ENCODE measurements at regions not wholly inside any gene's neighbourhood (a gene's known extent, or its start where the extent isn't known, plus 50 kb on each side); places are given as distances from the start of the nearest gene placed in this dataset.

GRCh38 chr13:30846311-30846710 is 59.8 kb upstream of the MEDAG start:
- DNase-seq (ENCODE audit: low spot score, unreplicated experiment): no peak
- Mint-ChIP-seq H3K4me3 (ENCODE audit: low read depth) (no peak overlapping the region), H3K9me3 (ENCODE audit: low read depth) (no peaks in the 10 kb centered on the region), H3K36me3 (ENCODE audit: insufficient read depth) (no peaks in the 10 kb centered on the region), H3K4me1 (ENCODE audit: low read depth) (peaks cover 1% of the 10 kb centered on the region), H3K27ac (no peak overlapping the region), H3K27me3 (peaks cover 6% of the 10 kb centered on the region)
- TF ChIP-seq CTCF (IDR thresholded peaks at IDR 0.05; ENCODE audit: unreplicated experiment): no peak

GRCh38 chr13:30846866-30847265 is 59.2 kb upstream of the MEDAG start:
- no peak for TF ChIP-seq CTCF (IDR thresholded peaks at IDR 0.05; ENCODE audit: unreplicated experiment)
- no peaks in the 10 kb centered on the region for H3K36me3 Mint-ChIP-seq (ENCODE audit: insufficient read depth)
- peaks cover 6% of the 10 kb centered on the region for H3K27me3 Mint-ChIP-seq
- peaks cover 1% of the 10 kb centered on the region for H3K4me1 Mint-ChIP-seq (ENCODE audit: low read depth)
- H3K4me3 Mint-ChIP-seq (ENCODE audit: low read depth): no peak overlapping the region
- H3K9me3 Mint-ChIP-seq (ENCODE audit: low read depth): no peaks in the 10 kb centered on the region
- H3K27ac Mint-ChIP-seq: no peak overlapping the region
- DNase-seq (ENCODE audit: low spot score, unreplicated experiment): no peak

GRCh38 chr13:30847650-30848307 is 58.3 kb upstream of the MEDAG start:
- no peak for DNase-seq (ENCODE audit: low spot score, unreplicated experiment)
- H3K27ac Mint-ChIP-seq: no peak overlapping the region
- H3K27me3 Mint-ChIP-seq: peaks cover 8% of the 10 kb centered on the region
- no peak overlapping the region for H3K4me3 Mint-ChIP-seq (ENCODE audit: low read depth)
- no peaks in the 10 kb centered on the region for H3K36me3 Mint-ChIP-seq (ENCODE audit: insufficient read depth)
- H3K9me3 Mint-ChIP-seq (ENCODE audit: low read depth): peaks cover 5% of the 10 kb centered on the region
- no peak for TF ChIP-seq CTCF (IDR thresholded peaks at IDR 0.05; ENCODE audit: unreplicated experiment)
- H3K4me1 Mint-ChIP-seq (ENCODE audit: low read depth): peaks cover 1% of the 10 kb centered on the region

- peaks cover 8% of the 10 kb centered on the region for H3K27me3 Mint-ChIP-seq
- TF ChIP-seq CTCF (IDR thresholded peaks at IDR 0.05; ENCODE audit: unreplicated experiment): no peak
Measured at GRCh38 chr13:30848332-30849027, 57.6 kb upstream of the MEDAG start.

GRCh38 chr13:30849611-30850010 is 56.5 kb upstream of the MEDAG start:
- Mint-ChIP-seq H3K27me3 (peaks cover 8% of the 10 kb centered on the region), H3K4me3 (ENCODE audit: low read depth) (no peak overlapping the region), H3K9me3 (ENCODE audit: low read depth) (peaks cover 5% of the 10 kb centered on the region), H3K4me1 (ENCODE audit: low read depth) (peaks cover 1% of the 10 kb centered on the region), H3K27ac (no peak overlapping the region), H3K36me3 (ENCODE audit: insufficient read depth) (no peaks in the 10 kb centered on the region)
- no peak for DNase-seq (ENCODE audit: low spot score, unreplicated experiment)
- TF ChIP-seq CTCF (IDR thresholded peaks at IDR 0.05; ENCODE audit: unreplicated experiment): no peak

More at GRCh38 chr13:30848332-30849027, 57.6 kb upstream of the MEDAG start:
- H3K4me1 Mint-ChIP-seq (ENCODE audit: low read depth): peaks cover 1% of the 10 kb centered on the region
- no peak for DNase-seq (ENCODE audit: low spot score, unreplicated experiment)
- H3K9me3 Mint-ChIP-seq (ENCODE audit: low read depth): peaks cover 5% of the 10 kb centered on the region
- H3K36me3 Mint-ChIP-seq (ENCODE audit: insufficient read depth): no peaks in the 10 kb centered on the region
- no peak overlapping the region for H3K4me3 Mint-ChIP-seq (ENCODE audit: low read depth)
- H3K27ac Mint-ChIP-seq: no peak overlapping the region
